AG09319 (cell line): ENCODE measurements at regions not wholly inside any gene's neighbourhood (a gene's known extent, or its start where the extent isn't known, plus 50 kb on each side); places are given as distances from the start of the nearest gene placed in this dataset.
"Not testable (repeated sequence)": the region's sequence is repeated elsewhere in the genome, so short reads cannot be mapped to it uniquely, and the experiment has no call there.

Experiments used
- DNase-seq: peaks from one replicate; pipeline ENCODE4 v3.0.0-alpha.2; 2010; ENCODE audit warnings: low read depth; ENCODE audit errors: extremely low read depth
- CTCF ChIP-seq: IDR thresholded peaks from 2 replicates; pipeline ENCODE4 v1.5.1; 2011; ENCODE audit warnings: low read depth, mild to moderate bottlenecking, inconsistent platforms, low read length, moderate library complexity

GRCh38 chr13:80502359-80502758, 161.4 kb upstream of the SPRY2 start:
- DNase-seq, result no peak
- TF ChIP-seq CTCF, result no peak

GRCh38 chr13:80501556-80501955, 160.6 kb upstream of the SPRY2 start:
- DNase-seq, result no peak
- no peak for TF ChIP-seq CTCF

GRCh38 chr13:80499536-80500290, 158.8 kb upstream of the SPRY2 start:
- no peak for TF ChIP-seq CTCF

GRCh38 chr13:80498433-80498832, 157.5 kb upstream of the SPRY2 start:
- no peak for TF ChIP-seq CTCF
- DNase-seq, result no peak

More at GRCh38 chr13:80499536-80500290, 158.8 kb upstream of the SPRY2 start:
- DNase-seq, result no peak

- no peak for TF ChIP-seq CTCF
- no peak for DNase-seq
Measured at GRCh38 chr13:80497978-80498377, 157.1 kb upstream of the SPRY2 start.

GRCh38 chr13:80497439-80497838, 156.5 kb upstream of the SPRY2 start:
- no peak for TF ChIP-seq CTCF
- no peak for DNase-seq

- no peak for TF ChIP-seq CTCF
- DNase-seq, result no peak
Measured at GRCh38 chr13:80496721-80497397, 155.9 kb upstream of the SPRY2 start.

- DNase-seq, result not testable (repeated sequence)
Measured at GRCh38 chr13:80490491-80490943, 149.6 kb upstream of the SPRY2 start.
